ENCODE measurements at regions not wholly inside any gene's neighbourhood (a gene's known extent, or its start where the extent isn't known, plus 50 kb on each side); places are given as distances from the start of the nearest gene placed in this dataset.

DNA sequence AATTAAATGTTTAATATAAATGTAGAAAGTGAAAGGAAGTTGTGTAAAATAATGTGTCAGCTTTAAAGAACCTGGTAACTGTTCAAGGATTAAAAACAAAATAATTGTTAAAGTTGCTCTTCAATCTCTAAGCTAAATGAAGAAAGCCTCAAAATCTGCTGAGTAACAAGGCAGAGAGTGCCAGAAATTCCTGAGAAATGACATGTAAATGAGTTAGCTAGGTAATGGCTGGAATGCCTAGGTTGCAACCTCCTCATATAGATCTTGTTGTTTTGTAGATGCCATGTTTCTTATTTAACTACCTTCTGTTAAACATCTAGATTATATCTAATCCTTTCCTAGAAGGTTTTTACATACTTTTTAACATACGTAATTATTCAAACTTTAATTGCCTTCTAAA is 763.6 kb upstream of the AGA start:
- TF ChIP-seq, protein P1, sequence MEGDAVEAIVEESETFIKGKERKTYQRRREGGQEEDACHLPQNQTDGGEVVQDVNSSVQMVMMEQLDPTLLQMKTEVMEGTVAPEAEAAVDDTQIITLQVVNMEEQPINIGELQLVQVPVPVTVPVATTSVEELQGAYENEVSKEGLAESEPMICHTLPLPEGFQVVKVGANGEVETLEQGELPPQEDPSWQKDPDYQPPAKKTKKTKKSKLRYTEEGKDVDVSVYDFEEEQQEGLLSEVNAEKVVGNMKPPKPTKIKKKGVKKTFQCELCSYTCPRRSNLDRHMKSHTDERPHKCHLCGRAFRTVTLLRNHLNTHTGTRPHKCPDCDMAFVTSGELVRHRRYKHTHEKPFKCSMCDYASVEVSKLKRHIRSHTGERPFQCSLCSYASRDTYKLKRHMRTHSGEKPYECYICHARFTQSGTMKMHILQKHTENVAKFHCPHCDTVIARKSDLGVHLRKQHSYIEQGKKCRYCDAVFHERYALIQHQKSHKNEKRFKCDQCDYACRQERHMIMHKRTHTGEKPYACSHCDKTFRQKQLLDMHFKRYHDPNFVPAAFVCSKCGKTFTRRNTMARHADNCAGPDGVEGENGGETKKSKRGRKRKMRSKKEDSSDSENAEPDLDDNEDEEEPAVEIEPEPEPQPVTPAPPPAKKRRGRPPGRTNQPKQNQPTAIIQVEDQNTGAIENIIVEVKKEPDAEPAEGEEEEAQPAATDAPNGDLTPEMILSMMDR (IDR thresholded peaks at IDR 0.05), result no peak
- TF ChIP-seq POLR2AphosphoS5 (IDR thresholded peaks at IDR 0.05; ENCODE audit: insufficient read depth in 1 of 2, low read depth in 1 of 2), result no peak

Data from vagina (tissue), 2 donors.